ENCODE measurements at regions not wholly inside any gene's neighbourhood (a gene's known extent, or its start where the extent isn't known, plus 50 kb on each side); places are given as distances from the start of the nearest gene placed in this dataset.

GRCh38 chr14:61644834-61645233 is 50.5 kb upstream of the HIF1A start:
- TF ChIP-seq CTCF (IDR thresholded peaks at IDR 0.05) (no peak), POLR2AphosphoS5 (IDR thresholded peaks at IDR 0.05) (no peak), POLR2A (IDR thresholded peaks at IDR 0.05) (no peak), EP300 (IDR thresholded peaks at IDR 0.05) (no peak)
